Globus pallidus (tissue), 1 donor: ENCODE measurements at regions not wholly inside any gene's neighbourhood (a gene's known extent, or its start where the extent isn't known, plus 50 kb on each side); places are given as distances from the start of the nearest gene placed in this dataset.
A peak's percentile ranks its signal among the peaks of the same experiment; 100 is the strongest.
"Not testable (repeated sequence)": the region's sequence is repeated elsewhere in the genome, so short reads cannot be mapped to it uniquely, and the experiment has no call there.

Experiments
- DNase-seq: peaks from one replicate; pipeline ENCODE4 v3.0.0-alpha.2; 2015; ENCODE audit warnings: low spot score

- no peak for DNase-seq
Observed at GRCh38 chr3:176190755-176191154, 1006.5 kb downstream of the TBL1XR1 start.

- no peak for DNase-seq
Observed at GRCh38 chr3:176183181-176183580, 1014.1 kb downstream of the TBL1XR1 start.

GRCh38 chr3:176174060-176174459, 1023.2 kb downstream of the TBL1XR1 start:
- no peak for DNase-seq

GRCh38 chr3:176172492-176172891, 1024.8 kb downstream of the TBL1XR1 start:
- no peak for DNase-seq

GRCh38 chr3:176167272-176167671, 1030.0 kb downstream of the TBL1XR1 start:
- DNase-seq, result no peak

GRCh38 chr3:176160997-176161396, 1036.3 kb downstream of the TBL1XR1 start:
- DNase-seq, result no peak

- no peak for DNase-seq
Observed at GRCh38 chr3:176159796-176160195, 1037.5 kb downstream of the TBL1XR1 start.

- DNase-seq, result no peak
Observed at GRCh38 chr3:176155012-176155411, 1042.3 kb downstream of the TBL1XR1 start.

- DNase-seq, result no peak
Observed at GRCh38 chr3:176149567-176149966, 1047.7 kb downstream of the TBL1XR1 start.

GRCh38 chr3:176147251-176147650, 1050.0 kb downstream of the TBL1XR1 start:
- peak; percentile 82 for DNase-seq

GRCh38 chr3:176141837-176142236, 1055.4 kb downstream of the TBL1XR1 start:
- no peak for DNase-seq

- no peak for DNase-seq
Observed at GRCh38 chr3:176120507-176120906, 1076.8 kb downstream of the TBL1XR1 start.

- no peak for DNase-seq
Observed at GRCh38 chr3:176119826-176120225, 1077.5 kb downstream of the TBL1XR1 start.

- DNase-seq, result no peak
Observed at GRCh38 chr3:176106380-176106779, 1090.9 kb downstream of the TBL1XR1 start.

GRCh38 chr3:176097027-176097426, 1100.3 kb downstream of the TBL1XR1 start:
- DNase-seq, result peak; percentile 5

GRCh38 chr3:176093892-176094291, 1103.4 kb downstream of the TBL1XR1 start:
- DNase-seq, result not testable (repeated sequence)

GRCh38 chr3:176090727-176091126, 1106.6 kb downstream of the TBL1XR1 start:
- no peak for DNase-seq

- no peak for DNase-seq
Observed at GRCh38 chr3:176088962-176089383, 1108.3 kb downstream of the TBL1XR1 start.

- DNase-seq, result no peak
Observed at GRCh38 chr3:176087066-176087697, 1110.1 kb downstream of the TBL1XR1 start.

- DNase-seq, result no peak
Observed at GRCh38 chr3:176079785-176080184, 1117.5 kb downstream of the TBL1XR1 start.

- DNase-seq, result no peak
Observed at GRCh38 chr3:176078906-176079305, 1118.4 kb downstream of the TBL1XR1 start.

- DNase-seq, result no peak
Observed at GRCh38 chr3:176075491-176075890, 1121.8 kb downstream of the TBL1XR1 start.

- DNase-seq, result no peak
Observed at GRCh38 chr3:176075046-176075445, 1122.2 kb downstream of the TBL1XR1 start.

GRCh38 chr3:176074096-176074495, 1123.2 kb downstream of the TBL1XR1 start:
- DNase-seq, result no peak
